Activated T-cell treated with anti-CD3 and anti-CD28 coated beads for 24 hours (primary cell): ENCODE measurements at regions not wholly inside any gene's neighbourhood (a gene's known extent, or its start where the extent isn't known, plus 50 kb on each side); places are given as distances from the start of the nearest gene placed in this dataset.
"Not testable (repeated sequence)": the region's sequence is repeated elsewhere in the genome, so short reads cannot be mapped to it uniquely, and the experiment has no call there.

Source experiments
- DNase-seq: peaks from one replicate; pipeline ENCODE4 v3.0.0-alpha.2; 2020; ENCODE audit warnings: low read depth

DNA sequence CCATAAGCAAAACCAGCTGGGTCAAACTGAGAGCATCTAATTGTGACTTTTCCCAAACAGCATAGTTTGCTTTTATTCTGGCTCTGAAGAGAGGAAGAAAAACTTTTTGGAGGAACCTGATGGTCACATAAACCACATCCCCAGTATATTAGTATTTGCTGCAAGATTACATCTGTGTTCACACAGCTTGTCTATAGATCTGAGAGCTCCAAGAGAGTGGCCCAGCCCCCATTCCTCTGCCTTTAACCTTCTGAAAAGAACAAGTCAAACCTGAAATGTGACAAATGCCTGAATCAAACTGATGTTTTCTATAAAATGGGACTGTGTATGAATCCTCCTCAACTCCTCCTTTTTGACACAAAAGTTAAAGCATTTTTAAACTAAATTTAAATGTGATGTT is 435.2 kb downstream of the ZNF479 start:
- DNase-seq = not testable (repeated sequence)

DNA sequence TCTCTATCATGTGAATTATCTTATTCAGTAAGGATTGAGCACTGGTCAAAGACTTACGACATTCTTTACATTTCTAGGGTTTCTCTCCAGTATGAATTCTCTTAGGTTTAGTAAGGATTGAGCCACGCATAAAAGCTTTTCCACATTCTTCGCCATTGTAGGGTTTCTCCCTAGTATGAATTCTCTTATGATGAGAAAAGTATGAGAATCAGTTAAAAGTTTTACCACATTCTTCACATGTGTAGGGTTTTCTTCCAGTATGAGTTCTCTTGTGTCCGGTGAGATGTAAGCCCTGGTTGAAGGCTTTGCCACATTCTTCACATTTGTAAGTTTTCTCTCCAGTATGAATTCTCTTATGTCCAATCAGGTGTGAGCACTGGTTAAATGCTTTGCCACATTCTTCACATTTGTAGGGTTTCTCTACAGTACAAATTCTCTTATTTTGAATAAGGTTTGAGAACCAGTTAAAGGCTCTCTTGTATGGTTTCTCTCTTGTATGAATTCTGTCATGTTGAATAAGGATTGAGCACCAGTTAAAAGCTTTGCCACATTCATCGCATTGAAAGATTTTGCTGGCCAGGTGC is 445.9 kb downstream of the ZNF479 start:
- no peak for DNase-seq

- DNase-seq = no peak
Observed at GRCh38 chr7:56639173-56639746, 493.0 kb downstream of the ZNF479 start.

GRCh38 chr7:56609852-56610355 is 493.7 kb upstream of the NUPR2 start:
- DNase-seq = no peak

DNA sequence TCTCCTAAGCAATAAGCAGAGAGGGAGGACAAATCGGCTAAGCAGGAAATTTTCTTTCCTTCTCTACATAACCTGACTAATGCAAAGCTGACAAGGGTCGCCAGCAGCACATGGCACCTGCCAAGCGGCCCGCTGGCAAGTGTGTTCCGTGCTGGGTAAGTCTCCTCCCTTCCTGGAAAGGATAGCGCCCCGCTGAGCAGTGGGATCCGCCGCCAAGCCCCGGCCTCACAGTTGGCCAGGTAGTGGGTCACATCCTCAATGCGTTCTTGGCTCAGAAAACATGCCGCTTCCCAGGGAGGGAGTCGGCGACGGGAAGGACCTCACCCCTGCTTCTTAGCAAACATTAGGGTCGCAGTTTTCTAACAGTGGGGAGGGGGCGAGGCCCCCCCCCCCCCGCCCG is 488.9 kb upstream of the NUPR2 start:
- no peak for DNase-seq

DNA sequence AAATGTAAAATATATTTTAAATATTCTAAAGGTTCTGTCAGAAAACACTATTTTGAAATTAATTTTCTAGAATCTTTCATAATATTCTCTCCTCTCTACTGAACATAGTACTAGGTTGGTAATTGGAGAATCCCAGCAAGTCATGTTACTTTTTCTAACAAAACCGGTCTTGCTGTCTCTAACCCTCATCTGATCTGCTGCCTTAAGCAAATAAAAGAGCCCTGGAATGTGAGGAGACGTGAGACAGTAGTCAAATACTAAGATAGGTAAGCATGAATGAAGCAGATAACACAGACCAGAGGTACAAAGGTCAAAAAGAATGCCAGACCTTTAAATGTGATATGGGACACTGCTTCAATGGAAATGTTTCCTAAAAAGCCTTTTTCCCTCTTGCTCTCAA is 462.4 kb upstream of the NUPR2 start:
- DNase-seq = no peak

- DNase-seq = no peak
Observed at GRCh38 chr7:56570968-56571367, 454.8 kb upstream of the NUPR2 start.

DNA sequence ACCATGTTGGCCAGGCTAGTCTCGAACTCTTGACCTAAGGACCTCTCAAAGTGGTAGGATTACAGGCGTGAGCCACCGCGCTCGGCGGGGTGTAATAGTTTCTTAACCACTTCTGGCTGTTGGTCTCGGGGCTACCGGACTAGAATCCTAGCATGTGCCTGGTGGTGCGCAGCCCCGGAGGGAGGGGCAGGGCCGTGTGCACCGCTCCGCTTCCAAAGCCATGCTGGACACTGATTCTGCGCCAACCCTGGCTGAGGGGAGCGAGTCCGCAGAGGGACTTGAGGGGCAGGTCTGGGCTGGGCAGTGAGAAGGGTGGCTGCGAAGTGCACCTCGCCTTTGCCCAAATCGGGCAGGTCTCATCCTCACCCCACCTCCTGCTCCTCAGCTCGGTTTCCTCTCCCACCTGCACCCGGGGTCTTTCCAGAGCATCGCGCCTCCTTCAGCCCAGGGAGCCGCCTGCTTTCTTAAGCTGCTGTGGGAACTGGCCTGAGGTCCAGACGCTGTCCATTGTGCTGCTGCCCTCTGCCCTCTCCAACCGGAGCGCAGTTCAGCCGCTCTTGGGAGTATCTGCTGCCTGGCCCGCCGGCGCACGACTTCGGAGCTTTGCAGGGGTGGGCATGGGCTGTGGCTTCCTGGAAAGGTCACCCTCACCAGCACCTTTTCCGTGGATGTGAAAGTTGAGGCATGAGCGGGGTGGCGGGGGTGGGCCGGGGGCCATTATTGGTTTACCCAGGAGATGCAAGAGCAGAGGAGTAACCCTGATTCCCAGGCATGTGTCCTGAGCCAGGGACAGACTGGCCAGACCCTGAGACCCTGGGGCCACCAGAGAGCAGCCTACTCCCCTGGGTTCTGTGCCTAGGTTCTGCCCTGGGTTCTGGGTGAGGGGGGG is 422.6 kb upstream of the NUPR2 start:
- DNase-seq = no peak

DNA sequence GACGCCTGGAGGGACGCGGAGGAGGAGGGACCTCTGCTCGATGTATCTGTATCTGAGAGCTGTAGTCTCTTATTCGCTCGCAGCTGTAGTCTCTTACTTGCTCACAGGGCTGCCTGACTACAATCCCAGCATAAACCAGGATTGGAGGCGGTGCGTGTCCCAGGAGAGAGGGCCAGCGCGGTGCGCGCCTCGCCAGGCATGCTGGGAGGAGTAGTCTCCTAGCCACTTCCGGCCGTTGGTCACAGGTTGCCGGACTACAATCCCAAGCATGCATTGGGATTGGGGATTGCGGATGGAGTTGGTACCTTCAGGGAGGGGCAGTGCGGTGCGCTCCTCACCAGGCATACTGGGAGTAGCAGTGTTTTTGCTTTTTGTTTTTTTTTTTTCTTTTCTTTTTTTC is 421.7 kb upstream of the NUPR2 start:
- no peak for DNase-seq

- no peak for DNase-seq
Observed at GRCh38 chr7:56537477-56537876, 421.3 kb upstream of the NUPR2 start.

- no peak for DNase-seq
Observed at GRCh38 chr7:56495165-56495564, 378.9 kb upstream of the NUPR2 start.

DNA sequence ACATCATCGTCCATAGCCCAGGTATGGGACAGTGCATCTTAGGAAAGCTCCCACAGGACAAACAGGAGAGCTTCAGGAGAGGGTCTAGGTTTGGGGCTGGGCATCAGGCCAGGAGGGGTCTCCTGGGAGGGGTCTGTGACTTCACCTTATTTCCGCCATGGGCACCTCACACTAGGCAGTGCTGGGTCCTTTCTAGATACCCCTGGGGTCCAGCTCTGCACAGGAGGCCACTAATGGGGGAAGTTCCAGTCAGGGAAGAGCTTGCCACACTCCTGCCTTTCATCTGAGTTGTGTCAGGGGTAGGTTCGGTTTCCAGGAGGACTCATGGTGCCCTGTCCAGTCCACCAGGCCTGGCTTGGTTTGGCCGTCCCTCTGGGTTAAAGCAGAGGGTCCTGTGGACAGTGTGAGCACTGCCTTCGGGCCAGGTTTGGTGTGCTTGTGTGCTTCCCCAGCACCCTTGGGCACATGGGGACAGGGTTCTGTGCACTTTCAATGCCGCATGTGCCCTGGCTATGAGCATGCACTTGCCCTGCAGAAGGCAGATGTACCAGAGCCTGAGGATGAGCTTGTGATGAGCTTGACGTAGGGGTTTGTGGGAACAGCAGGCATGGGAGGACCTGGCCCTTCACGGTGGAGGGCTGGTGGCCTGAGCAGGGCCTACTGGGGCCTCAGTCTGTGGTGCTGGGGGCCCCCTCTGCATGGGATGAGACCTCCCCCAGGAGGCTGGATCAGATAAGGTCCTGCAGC is 377.7 kb upstream of the NUPR2 start:
- DNase-seq = no peak

DNA sequence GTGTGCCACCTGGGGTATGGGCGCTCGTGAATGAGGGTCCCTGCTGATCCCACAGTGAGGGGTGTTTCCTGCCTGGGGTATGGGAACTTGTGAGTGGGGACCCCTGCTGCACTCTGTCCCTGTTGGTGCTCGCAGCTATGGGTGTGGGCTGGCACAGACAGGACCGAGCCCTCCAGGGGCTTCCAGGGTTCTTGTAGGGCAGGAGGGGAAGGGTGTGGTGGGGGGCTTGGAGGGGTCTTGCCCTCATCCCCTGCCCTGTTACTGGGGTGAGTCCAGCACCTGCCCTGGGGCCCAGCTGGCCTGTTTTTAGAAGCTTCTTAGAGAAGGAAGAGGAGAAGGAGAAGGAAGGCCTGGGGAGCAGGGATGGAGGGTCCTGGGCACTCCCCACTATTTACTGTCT is 377.0 kb upstream of the NUPR2 start:
- DNase-seq = no peak

DNA sequence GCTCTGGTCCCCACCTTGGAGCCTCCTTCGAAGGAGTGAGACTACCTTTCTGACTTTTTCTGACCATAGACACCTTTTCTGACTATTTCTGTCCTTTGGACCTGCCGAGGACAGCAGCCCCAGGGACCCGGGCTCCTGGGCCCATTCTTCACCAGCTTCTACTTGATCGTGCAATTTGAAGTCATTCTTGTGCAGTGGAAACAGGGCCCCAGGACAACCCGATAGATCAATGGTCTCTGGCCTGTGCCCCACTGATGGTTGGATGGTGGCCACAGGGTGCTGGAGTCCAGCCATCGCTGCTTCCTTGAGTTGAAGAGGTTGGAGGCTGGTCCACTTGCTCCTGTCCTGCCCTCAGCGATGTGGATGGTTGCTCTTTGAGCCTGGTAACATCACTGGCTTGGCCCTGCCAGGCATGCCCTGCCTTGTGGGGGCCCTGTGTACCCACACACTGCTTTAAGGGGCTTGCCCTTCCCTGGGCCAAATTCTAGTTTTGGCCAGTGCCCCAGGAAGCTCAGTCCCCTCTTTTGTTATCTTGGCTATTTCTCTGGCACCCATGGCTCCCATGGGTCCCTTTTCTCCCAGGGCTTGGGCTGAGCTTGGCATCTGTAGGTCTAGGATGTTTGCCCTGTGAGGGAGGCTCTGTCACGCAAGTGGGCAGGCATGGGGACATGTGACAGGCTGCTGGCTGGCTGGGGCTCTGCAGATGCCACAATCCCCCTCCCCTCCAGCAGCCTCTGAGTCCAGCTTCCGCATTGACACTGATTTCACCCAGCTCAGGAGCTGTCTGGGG is 375.6 kb upstream of the NUPR2 start:
- DNase-seq = no peak

DNA sequence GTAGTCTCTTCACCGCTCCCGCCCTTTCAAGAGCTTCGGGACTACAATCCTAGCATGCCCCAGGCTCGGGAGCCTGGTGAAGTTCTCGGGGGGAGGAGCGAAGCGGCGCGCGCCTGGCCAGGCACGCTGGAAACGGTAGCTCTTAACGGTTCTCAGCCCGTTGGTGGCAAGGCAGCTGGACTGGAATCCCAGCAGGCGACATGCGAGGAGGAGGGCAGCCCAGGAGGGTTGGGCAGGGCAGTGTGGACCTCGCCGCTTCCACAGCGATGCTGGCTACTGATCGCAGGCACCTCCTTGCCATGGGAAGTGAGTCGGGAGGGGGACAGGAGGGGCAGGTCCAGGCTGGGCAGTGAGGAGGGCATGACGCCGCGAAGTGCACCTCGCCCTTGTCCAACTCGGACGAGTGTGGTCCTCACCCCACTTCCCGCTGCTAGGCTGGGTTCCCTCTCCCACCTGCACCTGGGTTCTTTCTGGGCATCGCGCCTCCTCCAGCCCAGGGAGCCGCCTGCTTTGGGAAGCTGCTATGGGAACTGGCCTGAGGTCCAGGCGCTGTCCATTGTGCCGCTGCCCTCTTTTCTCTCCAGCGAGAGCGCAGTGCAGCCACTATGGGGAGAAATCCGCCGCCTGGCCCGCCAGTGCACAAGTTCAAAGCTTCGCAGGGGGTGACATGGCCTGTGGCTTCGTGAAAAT is 367.8 kb upstream of the NUPR2 start:
- no peak for DNase-seq

DNA sequence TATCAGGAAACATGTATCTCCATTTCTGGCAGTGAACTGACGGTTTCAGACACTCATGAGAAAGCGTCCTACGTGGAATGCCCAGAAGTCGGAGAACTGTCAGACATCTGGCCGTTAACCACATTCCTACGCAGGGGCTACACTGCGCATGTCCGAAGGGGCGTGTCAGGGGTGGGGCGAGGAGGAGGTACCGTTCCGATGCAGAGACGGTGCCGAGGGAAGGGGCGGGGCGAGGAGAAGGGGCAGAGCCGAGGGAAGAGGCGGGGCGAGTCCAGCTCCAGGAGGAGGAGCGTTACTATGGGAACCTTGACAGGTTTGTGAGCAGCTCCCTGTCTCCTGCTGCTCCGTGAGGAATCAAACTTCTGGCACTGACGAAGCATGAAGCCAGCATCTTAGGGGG is 366.9 kb upstream of the NUPR2 start:
- no peak for DNase-seq

DNA sequence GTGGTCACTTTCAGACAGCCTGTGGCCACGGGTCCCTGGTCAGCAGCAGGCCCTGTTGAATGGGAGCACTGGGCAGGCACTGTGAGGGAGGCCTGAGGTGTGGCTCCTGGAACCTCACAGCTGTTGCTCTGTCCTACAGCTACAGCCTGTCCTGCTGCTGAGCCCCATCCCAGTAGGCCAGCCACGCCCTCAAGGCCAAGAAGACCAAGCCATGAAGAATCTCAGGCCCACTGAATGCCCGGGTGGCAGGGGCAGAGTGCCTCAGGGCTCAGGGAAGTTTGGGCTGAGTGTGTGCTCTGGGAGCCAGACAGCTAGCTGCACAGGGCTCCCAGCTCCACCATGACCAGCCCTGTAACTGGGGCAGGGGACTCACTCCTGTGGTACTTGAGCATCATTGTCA is 363.5 kb upstream of the NUPR2 start:
- DNase-seq = no peak

DNA sequence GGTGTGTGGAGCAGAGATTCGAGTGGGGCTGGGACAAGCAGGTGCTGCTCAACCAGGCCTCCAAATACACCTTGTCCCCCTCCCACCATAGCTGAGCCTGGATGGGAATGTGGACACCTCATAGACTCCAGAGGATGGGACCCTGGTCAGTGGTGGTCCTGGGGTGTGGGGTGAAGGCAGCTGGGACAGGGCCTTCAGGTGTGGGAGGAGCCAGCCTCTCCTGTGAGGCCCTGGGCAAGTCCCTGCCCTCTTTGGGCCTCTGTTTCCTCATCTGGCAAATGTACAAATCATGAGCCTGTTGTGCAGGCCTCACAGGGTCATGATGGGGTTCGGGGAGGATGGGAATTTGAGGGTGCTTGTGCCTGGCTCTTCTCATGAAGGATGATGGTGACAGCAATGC is 362.9 kb upstream of the NUPR2 start:
- no peak for DNase-seq

DNA sequence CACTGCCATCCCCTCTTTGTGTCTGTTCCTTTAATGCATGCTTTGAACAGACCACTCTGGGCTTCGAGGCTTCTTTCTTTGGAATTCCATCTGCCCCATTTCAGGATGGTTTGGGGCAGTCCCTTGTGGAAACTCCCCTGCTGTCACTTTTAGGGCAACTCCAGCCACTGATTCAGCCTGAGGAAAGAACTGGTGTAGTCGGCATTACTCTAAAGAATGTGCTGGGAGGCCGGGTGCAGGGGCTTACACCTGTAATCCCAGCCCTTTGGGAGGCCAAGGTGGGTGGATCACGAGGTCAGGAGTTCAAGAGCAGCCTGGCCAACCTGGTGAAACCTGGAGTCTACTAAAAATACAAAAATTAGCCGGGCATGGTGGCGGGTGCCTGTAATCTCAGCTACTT is 358.1 kb upstream of the NUPR2 start:
- no peak for DNase-seq

GRCh38 chr7:56471811-56472210 is 355.6 kb upstream of the NUPR2 start:
- no peak for DNase-seq
